WI38 (cell line): ENCODE measurements at regions not wholly inside any gene's neighbourhood (a gene's known extent, or its start where the extent isn't known, plus 50 kb on each side); places are given as distances from the start of the nearest gene placed in this dataset.

Source experiments
- H3K4me3 ChIP-seq: 2 replicates; pipeline ENCODE4 v1.5.1; 2011; ENCODE audit warnings: low read depth, mild to moderate bottlenecking, control low read depth, low read length
- TF ChIP-seq, protein P1 (sequence below): IDR thresholded peaks from 2 replicates; pipeline ENCODE4 v1.5.1; 2012; ENCODE audit warnings: low read depth, mild to moderate bottlenecking, control low read depth, low read length

DNA sequence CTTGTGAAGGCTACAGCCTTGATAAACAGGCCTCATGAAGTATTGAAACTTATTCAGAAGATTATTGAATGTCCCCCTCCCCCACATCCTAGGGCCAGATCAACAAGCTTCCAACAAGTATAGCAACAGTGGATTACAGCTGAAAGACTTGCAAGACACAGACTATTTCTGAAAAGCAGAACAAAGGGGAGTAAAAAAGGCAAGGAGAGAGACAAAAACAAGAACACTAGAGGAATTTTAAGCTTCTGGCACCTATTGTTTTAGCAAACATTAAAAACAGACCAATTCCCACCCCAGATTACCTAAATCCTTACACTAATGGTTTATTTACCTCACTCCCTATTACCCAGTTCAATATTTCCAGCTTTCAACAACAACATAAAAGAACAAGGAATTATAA, 446.3 kb upstream of the FSTL5 start:
- H3K4me3 ChIP-seq, result no peak overlapping the region
- TF ChIP-seq, protein P1, sequence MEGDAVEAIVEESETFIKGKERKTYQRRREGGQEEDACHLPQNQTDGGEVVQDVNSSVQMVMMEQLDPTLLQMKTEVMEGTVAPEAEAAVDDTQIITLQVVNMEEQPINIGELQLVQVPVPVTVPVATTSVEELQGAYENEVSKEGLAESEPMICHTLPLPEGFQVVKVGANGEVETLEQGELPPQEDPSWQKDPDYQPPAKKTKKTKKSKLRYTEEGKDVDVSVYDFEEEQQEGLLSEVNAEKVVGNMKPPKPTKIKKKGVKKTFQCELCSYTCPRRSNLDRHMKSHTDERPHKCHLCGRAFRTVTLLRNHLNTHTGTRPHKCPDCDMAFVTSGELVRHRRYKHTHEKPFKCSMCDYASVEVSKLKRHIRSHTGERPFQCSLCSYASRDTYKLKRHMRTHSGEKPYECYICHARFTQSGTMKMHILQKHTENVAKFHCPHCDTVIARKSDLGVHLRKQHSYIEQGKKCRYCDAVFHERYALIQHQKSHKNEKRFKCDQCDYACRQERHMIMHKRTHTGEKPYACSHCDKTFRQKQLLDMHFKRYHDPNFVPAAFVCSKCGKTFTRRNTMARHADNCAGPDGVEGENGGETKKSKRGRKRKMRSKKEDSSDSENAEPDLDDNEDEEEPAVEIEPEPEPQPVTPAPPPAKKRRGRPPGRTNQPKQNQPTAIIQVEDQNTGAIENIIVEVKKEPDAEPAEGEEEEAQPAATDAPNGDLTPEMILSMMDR, result no peak

DNA sequence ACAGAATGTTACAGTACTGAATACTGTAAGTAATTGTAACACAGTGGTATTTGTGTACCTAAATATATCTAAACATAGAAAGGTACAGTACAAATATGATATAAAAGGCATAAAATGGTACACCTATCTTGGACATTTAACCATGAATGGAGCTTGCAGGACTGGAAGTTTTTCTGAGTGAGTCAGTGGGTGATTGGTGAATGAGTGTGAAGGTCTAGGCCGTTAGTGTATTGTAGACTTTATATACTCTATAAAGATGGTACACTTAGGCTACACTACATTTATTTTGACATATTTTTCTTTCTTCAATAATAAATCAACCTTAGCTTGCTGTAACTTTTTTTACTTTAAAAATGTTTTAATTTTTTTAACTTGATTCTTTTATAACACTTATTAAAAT, 422.5 kb upstream of the FSTL5 start:
- TF ChIP-seq, protein P1, result no peak
- no peak overlapping the region for H3K4me3 ChIP-seq

DNA sequence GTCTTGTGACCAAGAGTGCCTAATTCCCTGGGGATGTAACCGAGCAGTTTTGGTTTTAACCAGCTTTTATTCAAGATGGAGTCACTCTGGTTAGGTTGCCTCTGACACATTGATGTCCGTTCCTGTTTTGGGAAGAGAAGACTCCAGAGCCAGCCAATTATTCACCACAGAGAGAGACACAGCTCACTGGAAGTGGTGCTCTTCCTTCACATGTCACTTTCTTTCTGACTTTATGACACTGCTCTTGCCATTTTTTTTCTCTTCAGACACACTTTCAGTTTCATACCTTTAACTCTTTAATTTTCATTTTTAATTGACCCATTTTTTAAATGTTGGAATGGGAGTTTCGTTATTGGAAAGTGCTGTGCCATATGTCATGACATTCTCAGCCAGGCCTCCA, 418.4 kb upstream of the FSTL5 start:
- H3K4me3 ChIP-seq, result no peak overlapping the region
- TF ChIP-seq, protein P1, result no peak

DNA sequence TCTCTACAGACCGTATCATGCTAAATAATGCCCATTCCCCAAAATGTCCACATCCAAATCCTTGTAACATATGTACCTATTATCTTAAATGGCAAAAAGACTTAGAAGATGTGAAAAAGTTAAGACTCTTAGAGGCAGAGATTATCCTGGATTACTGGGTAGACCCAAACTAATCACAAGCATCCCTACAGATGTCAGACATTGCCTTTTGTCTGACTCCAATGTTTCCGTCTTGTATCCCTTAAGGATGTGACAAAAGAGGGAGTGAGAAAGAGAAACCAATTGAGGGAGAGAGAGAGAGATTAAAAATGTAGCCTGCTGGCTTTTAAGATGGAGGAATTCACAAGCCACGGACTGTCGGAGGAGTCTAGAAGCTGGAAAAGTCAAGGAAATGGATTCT, 401.9 kb upstream of the FSTL5 start:
- TF ChIP-seq, protein P1, result no peak
- H3K4me3 ChIP-seq, result no peak overlapping the region

DNA sequence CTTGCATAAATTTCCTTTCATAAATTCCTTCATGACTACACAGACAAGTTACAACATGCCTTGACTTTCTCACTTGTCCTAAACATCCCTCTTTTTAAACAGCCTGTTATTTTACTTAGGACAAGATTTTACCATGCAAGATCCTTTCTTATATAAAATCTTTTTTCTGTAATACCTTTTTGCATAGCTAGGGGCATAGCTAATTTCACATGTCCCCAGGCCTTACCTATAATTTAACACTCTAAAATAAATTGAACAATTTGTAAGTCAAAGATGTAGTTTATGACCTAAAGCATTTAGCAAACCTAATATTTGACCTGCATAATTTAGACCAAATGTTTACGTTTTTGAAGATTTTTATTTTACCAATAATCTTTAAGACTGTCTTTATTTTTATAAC, 396.3 kb upstream of the FSTL5 start:
- TF ChIP-seq, protein P1, result no peak
- H3K4me3 ChIP-seq, result no peak overlapping the region

DNA sequence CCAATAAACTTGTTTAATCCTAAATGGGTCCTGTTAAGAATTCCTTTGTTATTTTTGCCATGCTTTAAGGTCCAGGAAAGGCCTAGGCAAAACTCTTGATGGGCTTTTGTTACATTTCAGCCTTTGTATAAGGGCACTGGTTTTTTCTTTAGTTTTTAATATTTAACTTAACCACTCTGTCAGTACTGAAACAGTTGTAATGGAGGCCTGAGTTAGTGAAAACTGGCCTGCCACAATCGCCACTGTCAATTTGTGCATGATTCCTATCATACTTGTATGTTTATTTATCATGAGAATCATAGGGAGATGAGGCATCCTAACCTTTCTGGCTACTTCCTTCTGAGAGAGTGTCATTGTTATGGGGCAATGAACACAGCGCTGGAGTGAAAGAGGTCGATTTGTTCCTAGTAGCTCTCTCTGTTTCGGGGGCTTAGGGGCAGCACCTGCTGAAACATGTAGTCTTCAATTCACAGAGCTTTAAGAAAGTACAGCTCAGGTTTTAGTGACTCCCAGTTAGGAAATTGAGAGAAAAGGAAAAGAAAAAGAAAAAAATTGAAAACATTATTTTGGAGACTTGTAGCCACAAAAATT, 393.8 kb upstream of the FSTL5 start:
- TF ChIP-seq, protein P1, result no peak
- no peak overlapping the region for H3K4me3 ChIP-seq

DNA sequence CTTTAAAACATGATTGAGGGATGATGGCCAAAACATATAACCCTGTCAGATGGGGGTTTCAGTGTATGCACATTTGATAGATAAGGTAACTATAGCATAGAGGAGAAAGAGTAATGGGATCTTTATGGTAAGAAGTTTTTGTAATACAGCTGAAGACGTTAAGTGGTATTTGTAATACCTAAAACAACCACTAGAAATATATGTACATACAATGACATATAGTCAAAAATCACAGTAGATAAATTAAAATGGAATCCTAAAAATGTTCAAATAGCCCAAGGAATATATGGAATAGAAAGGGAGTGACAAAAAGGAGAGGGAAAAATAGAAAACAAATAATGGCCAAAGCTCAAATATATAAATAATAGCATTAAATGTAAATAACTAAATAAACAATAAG, 371.3 kb upstream of the FSTL5 start:
- TF ChIP-seq, protein P1, result no peak
- no peak overlapping the region for H3K4me3 ChIP-seq
